AG04449 (cell line): ENCODE measurements at regions not wholly inside any gene's neighbourhood (a gene's known extent, or its start where the extent isn't known, plus 50 kb on each side); places are given as distances from the start of the nearest gene placed in this dataset.
A peak's percentile ranks its signal among the peaks of the same experiment; 100 is the strongest.

Experiments used
- CTCF ChIA-PET: fragments of 350-600 bp; formaldehyde crosslinking; extraction: SDS; loops from one replicate; lab custom pipeline; 2021; ENCODE audit warnings: antibody characterized with exemption; lab: Yijun Ruan, JAX
- POLR2A ChIA-PET: fragments of 400-600, 350-600 bp; formaldehyde crosslinking; extraction: SDS; loops from one replicate; lab custom pipeline; 2020; ENCODE audit warnings: antibody characterized with exemption, inconsistent platforms; lab: Yijun Ruan, JAX
- DNase-seq: peaks from one replicate; pipeline ENCODE4 v3.0.0-alpha.2; 2010; ENCODE audit warnings: low read depth, low spot score
- H3K4me3 ChIP-seq: 2 replicates; pipeline ENCODE4 v1.5.1; 2011; ENCODE audit warnings: low read depth, mild to moderate bottlenecking, control low read depth, low read length
- CTCF ChIP-seq: IDR thresholded peaks from one replicate; pipeline ENCODE4 v1.5.1; 2011; ENCODE audit warnings: mild to moderate bottlenecking, moderate library complexity, low read length, control low read depth, inconsistent platforms; ENCODE audit not compliant: insufficient read depth; ENCODE audit errors: missing control alignments

DNA sequence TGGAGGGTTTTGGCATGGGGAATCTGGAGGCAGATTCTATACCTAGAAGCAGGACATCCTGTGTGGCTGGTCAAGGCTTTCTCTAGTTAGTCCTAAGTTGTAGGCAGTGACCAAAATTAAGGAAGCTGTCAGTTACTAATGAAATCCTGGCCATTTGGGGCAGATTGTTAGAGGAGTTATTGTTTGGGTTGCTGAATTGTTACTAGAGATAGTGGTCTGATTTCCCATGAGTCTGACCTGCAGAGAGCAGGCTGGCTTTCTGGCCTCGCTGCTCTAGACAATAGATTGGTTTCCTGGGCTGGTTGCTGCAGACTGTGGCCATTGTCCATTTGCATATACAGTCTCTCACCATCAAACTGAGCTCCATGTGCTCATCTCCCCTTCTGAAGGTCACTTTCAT is 205.0 kb upstream of the SASH1 start:
- CTCF ChIA-PET: interaction anchor here (1.4 kb wide), 1 partner anchor 631 kb away, joined by 3 read pairs; no protein-coding TSS in a partner anchor
- no peak for TF ChIP-seq CTCF
- POLR2A ChIA-PET: no interaction called here

GRCh38 chr6:148138573-148138972 is 204.1 kb upstream of the SASH1 start:
- ChIA-PET CTCF (interaction anchor here (1.4 kb wide), 1 partner anchor 632 kb away, joined by 3 read pairs; no protein-coding TSS in a partner anchor), POLR2A (no interaction called here)
- no peak overlapping the region for H3K4me3 ChIP-seq
- TF ChIP-seq CTCF: no peak
- DNase-seq: no peak

More for the DNA sequence above, 205.0 kb upstream of the SASH1 start:
- H3K4me3 ChIP-seq: no peak overlapping the region
- DNase-seq: no peak

GRCh38 chr6:148140772-148141557 is 201.7 kb upstream of the SASH1 start:
- H3K4me3 ChIP-seq: no peak overlapping the region
- ChIA-PET POLR2A (no interaction called here), CTCF (interaction anchor here (0.8 to 1.0 kb wide), 3 partner anchors 25 to 634 kb away, joined by 3 read pairs; no protein-coding TSS in a partner anchor)
- no peak for DNase-seq
- TF ChIP-seq CTCF: no peak

DNA sequence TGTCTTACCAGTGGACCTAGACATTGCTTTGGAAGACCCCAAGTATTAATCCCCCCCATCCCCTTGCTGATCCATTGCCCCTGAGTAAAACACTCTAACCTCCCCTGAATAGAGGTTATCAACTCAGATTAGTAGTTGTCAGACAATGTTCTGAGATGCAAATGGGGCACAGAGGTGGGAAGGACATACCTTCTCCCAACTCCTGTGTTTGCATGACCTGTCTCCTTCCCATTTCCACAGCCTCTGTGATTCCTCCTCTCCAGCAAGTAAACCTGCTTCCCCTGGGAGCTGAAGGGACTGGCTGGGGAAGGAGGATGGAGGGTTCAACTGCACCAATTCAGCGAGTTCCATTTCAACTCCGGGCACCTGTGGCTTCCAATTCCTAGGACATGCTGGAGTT is 199.8 kb upstream of the SASH1 start:
- H3K4me3 ChIP-seq: no peak overlapping the region
- ChIA-PET POLR2A (interaction anchor here (0.5 kb wide), 1 partner anchor 347 kb away, joined by 3 read pairs; no protein-coding TSS in a partner anchor), CTCF (no interaction called here)
- no peak for DNase-seq
- no peak for TF ChIP-seq CTCF

- no peak overlapping the region for H3K4me3 ChIP-seq
- DNase-seq: no peak
- ChIA-PET CTCF (interaction anchor here (0.6 to 2.8 kb wide), 8 partner anchors 8 to 642 kb away, joined by 3 to 19 read pairs (median 6); no protein-coding TSS in a partner anchor), POLR2A (no interaction called here)
- no peak for TF ChIP-seq CTCF
These were observed 198.9 kb upstream of the SASH1 start for GRCh38 chr6:148143771-148144170.

DNA sequence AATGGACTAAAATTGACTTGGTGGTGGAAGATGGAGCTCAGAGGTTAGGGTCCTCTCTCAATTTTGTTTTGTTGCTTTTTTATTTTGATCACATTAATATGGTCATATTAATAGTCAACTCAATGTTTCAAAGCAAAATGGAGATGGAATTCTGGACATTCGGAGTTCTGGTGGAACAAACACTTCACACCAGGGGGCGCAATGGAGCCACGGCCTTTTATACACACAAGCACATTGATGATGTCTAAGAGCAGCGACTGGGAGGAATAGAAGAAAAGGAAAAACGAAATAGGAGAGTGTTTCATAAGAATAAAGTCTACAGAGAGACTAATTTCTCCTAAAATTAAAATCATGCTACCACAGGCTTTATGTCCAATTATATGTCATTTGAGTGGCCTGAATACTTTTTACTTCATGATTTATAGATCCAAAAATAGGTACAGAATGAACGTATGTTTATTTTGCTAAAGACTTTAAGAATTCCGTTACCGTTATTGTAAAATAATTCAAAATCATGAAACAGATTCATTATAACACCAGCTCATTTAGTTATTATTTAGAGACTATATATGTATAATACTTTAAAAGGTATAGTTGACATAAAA is 197.6 kb upstream of the SASH1 start:
- peak; percentile 72 for TF ChIP-seq CTCF
- POLR2A ChIA-PET: no interaction called here
- DNase-seq: peak; percentile 4
- CTCF ChIA-PET: interaction anchor here (0.7 to 4.8 kb wide), 21 partner anchors 9 to 641 kb away, joined by 3 to 44 read pairs (median 4); no protein-coding TSS in a partner anchor
- H3K4me3 ChIP-seq: no peak overlapping the region
